GM19438 (cell line): ENCODE measurements at regions not wholly inside any gene's neighbourhood (a gene's known extent, or its start where the extent isn't known, plus 50 kb on each side); places are given as distances from the start of the nearest gene placed in this dataset.
"Not testable (repeated sequence)": the region's sequence is repeated elsewhere in the genome, so short reads cannot be mapped to it uniquely, and the experiment has no call there.

Experiments used
- ATAC-seq: cut with Tn5 transposase; IDR thresholded peaks from one replicate; pipeline ENCODE4 v1.9.1; 2021; ENCODE audit warnings: low read depth; ENCODE audit not compliant: unreplicated experiment

DNA sequence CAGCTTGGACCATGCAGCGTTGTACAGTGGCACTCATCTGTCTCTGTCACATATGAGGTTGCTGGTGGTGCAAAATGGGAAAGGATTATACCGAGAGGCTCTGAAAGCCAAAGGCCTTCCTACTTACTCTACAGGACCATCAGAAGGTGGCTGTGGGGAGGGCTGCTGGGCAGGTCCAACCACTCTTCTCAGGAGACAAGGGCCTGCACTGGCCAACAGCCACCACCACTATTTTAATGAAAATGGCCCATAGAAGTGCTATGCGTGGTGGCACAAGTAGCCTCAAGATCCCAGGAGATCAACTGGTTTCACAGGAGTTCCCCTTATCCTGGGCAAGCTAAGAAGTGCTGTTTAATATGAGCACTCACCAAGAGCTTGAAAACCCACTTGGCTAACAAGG, 52.3 kb downstream of the MRPL57 start:
- no peak for ATAC-seq

DNA sequence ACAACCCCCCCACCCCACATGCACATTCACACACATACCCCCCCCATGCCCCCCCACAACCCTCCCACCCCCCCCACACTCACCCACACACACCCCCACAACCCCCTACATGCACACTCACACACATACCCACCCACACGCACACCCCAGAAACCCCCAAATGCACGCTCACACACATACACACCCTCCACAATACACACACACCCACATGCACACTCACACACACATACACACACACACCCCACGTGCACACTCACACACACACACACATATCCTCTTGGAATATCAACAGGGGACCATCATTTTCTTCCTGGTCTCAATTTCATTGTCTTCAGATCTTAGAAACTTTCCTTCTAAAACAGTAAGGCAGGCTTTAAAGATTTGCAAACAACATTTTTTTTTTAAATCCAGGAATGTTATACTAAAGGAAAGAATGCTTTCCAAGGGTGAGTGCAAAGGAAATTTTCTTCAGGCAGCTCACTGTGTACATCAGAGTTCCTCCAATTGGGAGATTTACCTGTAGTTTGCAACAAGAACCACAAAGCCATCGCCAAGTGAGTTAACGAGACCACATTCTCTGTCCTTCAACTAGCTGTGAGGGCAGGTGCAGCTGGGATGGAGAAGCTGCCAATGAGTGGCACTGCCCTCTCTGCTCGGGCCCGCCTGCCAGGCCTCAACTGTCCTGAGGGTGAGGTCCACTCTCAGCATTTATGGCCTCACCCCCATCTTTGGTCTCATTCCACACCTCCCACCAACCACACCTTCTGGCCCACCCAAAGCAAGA, 53.0 kb downstream of the MRPL57 start:
- ATAC-seq: no peak

DNA sequence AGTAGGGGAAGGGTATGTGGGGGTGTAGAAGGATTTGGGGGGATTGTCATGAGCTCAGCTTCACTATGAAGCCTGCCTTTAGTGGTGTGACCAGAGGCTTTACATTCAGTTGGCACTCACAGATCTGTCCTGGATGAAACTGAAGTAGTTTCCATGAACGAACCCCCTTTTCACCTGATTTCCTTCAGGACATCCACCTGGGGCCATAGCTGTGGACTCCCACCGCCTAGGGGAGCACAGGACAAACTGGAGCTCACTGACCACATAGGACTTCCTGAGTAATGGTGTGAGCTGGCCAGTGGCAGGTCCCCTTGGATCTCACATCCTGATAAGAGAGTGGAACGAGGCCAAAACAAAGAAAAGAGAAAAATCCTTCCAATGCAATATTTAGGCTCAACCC, 54.1 kb downstream of the MRPL57 start:
- no peak for ATAC-seq

DNA sequence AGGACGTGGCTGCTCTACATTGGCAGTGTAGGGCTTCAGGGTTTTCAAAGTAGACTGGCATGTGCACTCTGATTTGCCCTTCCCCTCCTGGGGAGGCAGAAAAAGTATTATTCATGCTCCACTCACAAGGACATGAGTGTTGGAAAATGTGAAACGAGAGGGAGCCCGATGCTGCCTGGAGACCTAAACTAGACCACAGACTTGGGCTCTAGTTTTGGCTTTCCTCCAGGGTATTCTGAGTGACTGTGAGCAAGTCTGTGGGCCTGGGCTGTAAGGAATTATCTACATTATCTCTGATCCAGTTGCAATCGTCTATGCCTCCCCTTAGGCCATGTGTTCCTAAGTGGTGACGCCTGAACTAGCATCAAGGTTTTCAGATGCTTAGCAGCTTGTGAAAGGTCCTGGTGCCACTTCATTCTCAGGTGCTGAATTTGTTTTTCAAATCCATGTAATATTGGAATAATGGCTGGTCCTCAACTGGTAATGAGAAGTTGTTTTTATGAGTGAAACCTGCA, 55.0 kb downstream of the MRPL57 start:
- no peak for ATAC-seq

DNA sequence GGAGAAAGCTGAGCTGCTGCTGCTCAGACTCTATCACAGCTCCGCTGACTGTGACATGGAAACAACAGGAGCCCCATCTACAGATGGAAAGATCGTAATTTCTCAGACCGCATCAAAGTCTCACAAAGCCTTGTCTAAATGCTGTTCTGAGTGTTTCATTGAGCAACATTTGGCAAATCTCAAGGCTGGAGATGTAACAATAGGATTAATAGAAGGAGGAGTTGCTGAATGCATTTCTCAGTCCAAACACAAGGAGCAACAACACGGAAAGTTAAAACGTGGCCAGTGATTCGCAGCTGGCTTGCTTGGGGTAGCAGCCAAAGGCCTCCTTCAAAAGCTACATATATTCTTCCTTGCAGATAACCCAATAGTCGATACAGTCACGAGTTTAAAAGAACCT, 55.7 kb downstream of the MRPL57 start:
- ATAC-seq: no peak

DNA sequence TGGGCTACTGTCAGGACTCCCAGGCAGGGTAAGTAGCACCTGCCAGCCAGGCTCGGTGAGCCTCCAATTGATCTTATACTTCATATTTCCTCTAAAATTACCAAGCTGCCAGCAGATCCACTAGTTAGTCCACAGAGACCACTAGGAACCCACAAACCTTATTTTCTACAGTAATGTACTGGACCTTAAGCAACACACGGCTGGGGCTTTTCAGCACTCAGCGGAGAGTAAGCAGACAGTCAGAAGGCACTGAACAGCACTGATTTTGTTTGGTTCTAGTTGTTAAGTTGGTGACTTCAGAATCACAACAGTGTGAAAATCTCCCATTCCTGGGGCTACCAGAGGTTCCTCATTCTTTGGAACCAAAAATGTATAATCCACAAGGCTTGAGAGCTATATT, 56.1 kb downstream of the MRPL57 start:
- ATAC-seq: no peak

DNA sequence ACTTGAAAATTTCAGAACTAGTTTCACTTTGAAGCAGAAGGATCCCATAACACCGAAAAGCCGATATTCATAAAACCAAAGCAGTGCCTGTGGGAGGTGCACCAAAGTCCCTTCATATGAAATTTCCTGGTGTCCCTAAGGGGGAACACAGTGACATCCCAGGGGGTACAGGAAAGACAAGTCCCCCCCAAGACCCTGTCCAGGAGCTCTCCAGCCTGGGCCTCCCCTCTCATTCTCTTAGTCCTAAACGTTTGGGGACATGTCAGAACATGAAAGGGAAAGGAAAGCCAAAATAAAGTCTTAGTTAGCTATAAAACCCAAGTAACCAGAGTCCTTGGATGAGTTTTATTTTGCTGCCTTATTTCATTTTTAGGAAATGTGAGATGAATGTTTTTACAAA, 56.6 kb downstream of the MRPL57 start:
- no peak for ATAC-seq

DNA sequence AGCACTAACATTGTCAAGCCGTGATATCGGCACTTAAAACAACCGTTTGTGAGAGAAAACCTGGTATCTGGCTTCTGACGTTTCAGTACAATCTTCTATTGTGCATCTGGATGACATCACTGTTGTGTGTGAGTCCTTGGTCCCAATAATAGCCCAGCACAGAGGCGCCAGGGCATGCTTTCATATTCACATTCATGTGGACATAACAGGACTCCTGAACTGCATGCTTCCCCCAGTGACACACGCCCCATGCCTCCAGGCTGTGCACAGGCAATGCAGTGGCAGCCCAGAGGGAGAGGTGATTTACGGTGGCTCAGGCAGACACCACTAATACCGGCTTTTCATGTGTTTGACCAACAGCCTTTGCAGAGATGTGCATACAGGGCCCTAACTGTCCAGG, 58.1 kb downstream of the MRPL57 start:
- ATAC-seq: no peak

DNA sequence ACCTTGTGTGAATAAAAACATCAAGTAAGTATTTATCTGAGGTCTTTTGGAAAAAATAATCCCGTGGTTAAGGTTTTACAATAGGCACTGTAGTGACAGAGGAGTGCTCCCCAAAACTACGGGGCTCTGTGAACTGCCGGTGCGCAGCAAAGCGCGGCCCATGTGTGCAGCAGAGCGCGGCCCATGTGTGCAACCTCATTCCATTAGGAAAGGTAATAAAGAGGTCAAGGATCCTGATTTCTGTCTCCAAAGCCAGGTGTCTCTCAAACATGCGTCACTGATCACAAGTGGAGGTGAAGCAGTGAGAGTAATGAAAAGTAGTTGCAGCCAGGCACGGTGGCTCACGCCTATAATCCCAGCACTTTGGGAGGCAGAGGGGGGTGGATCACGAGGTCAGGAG, 58.7 kb downstream of the MRPL57 start:
- no peak for ATAC-seq

DNA sequence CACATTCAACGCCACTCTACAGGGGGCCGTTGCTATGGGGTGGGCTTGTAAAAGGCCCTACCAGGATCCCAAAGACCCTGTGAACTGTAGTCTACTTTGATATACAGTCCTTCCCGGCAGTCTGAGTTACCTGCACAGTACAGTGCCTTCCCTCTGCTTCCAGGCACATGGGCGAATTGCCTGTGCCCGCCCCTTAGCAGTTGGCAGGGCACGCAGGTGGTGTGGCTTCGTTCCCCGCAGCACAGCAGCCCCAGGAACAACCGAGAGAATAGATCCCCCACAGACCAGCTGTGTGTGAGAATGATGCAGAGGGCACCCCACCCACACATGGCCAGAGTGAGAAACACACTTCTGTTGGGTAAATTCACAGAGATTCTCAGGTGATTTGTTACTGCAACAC, 60.6 kb downstream of the MRPL57 start:
- ATAC-seq: no peak

DNA sequence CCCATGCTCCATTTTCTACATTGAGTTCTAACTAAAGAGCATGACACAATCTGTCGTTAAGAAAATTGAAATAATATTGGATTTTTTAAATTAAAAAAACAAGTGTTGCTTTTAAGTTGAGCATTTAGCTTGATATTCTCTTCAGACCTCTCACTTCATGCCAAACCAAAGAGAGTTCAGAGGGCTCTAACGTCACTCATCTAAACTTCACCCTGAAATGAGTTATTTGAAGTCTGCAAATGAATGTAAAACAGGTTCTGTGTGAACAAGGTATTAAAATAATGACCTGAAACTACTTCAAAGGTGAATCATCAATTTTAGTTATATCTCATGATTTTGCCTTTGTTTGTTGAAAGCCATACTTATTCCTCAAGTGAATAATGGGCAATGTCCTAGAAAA, 61.8 kb downstream of the MRPL57 start:
- ATAC-seq: no peak

DNA sequence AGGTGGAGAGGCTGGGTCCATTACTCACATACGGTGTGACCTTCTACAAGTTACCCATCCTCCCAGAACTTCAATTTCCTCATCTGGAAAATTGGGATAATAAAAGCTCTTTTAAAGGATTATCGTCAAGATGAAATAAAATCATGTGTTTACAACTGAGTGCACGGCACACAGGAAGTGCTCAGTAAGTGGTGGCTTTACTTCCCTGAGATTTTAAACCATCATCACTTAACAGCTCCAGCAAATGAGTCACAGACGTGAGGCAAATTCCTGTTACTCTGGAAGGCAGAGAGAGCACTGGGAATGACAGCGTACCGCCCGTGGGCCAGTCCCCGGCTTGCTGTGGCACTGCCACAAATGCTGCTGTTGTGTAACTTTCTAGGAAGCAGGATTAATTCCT, 64.1 kb downstream of the MRPL57 start:
- ATAC-seq: no peak

DNA sequence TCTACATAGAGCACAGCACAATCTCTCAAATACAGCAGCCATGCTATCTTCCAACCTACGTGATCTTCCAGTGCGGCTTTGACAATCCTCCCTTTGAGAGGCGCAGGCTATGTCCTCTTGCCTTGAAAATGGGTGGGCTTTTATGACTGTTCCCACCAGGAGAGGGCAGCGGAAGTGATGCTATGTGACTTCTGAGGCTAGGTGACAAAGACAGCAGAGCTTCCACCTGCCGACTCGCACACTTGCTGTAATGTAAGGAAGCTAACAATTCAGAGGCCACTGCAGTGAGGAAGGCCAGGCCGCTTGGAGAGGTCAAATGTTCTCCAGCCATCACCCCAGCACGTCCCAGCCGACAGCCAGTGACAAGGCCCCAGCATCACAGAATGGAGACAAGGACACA, 65.8 kb downstream of the MRPL57 start:
- no peak for ATAC-seq

DNA sequence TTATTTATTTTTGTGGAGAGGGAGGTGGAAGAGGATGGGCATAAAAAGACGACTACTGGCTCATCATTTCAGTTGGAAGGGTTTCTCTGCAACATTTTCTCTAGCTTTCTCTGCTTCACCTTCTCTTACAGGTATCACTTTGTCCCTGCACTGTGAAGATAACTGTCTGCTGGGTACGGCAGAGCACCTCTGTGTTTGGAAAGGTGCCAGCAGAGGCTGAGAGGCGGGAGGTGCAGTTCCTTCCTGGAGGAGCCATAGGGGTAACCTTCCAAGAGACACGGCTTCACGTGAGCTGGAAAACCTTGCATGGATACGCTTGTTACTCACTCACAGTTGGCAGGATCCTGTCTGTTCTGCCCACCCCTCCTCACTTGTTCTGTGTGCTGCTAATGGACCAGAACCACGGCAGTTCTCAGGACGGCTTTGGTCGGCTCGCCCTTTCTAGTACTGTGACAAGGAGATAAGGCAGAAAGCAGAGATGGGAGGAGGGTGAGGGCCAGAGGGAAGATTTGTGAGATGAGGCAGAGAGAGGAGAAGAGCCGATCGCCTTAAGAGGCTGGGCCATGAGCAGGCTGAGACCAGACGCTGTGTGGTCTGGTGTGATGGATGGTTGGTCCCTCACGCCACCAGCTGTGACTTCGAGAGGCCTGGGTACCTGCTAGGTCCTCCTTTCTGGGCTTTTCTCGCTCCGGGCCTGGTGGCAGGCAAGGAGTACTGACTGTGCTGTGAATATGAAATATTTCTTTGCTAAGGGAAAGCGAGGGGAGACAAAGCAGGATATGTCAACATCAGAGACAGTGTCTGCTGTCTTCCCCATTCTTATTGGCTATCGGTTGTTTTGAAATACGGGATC, 66.8 kb downstream of the MRPL57 start:
- ATAC-seq: no peak

DNA sequence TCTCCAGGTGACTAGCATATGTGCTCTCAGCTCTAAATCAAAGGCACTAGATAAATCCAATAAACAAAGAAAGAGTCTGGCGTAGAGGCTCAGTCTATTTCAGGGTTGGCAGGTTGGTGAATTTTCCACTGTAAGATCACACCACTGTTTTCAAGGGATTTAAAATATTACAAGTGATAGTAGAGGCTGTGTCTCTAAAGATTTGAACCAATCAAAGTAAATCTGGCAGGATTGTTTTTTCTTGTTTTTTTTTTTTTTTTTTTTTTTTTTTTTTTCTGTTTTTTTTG, 67.4 kb downstream of the MRPL57 start:
- ATAC-seq: not testable (repeated sequence)

DNA sequence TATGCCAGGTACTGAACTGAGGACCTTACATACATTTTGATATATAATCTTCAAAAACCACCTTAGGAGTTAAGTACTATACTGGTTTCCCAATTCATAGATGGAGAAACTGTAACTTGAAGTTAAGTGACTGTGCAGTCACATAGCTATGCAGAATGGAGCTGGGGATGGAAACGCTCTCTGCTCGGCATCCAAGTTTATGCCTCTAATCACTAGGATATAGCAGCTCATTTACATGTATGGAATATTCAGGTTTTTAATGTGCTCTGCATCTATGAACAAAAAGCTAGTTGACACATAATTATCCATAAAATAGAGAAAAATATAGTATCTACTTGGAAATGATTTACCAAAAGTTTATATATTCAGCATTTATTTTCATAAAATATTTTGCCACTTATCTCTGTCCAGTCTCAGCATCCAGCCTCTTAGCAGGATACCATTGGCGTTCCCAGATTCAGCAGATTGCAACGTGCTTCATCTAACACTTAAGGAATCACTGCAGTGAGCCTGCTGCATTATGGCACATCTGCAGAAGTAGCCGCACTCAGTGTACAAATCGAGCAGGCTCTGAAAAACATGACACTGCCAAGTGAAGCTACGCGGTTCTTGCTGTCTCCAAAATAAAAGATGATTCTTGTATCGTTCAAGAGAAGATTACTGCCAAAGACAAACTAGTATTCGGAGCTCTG, 70.4 kb downstream of the MRPL57 start:
- ATAC-seq: no peak

DNA sequence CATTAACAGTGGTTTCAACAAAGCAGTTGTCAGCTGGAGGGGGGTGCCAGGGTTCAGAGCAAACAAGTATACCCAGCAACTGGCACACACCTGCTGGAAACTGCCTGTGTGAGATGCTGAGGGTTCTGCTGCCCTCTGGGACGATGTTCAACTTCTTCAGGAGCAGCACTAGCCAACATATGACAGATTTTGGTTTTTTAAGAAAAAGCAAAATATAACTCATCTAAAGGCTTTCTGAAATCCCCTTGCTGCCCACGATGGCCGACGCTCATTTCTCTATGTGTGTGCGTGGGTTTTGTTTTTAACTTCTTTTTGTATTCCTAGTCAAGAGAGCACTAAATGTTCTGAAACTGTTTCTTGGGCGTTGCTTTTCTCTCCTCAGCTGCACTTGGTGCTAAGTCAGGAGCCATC, 79.9 kb downstream of the MRPL57 start:
- ATAC-seq: no peak

DNA sequence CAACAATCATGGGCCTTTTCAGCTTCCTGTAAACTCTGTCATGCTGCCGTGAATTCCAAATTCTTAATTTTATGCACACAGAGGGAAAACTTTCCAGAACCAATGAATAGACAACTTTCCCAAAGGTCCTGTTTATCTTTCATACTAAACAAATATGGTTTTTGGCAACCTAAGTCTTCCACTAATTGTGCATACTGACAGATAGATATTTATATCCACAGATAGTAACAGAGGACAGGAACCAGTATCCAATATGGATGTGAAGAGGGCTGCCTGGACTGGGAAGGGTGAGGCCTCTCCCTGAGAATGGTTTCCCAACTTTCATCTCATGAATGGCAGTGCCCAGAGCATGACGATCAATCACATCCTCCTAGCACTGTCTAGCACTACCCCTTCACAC, 80.4 kb downstream of the MRPL57 start:
- no peak for ATAC-seq

DNA sequence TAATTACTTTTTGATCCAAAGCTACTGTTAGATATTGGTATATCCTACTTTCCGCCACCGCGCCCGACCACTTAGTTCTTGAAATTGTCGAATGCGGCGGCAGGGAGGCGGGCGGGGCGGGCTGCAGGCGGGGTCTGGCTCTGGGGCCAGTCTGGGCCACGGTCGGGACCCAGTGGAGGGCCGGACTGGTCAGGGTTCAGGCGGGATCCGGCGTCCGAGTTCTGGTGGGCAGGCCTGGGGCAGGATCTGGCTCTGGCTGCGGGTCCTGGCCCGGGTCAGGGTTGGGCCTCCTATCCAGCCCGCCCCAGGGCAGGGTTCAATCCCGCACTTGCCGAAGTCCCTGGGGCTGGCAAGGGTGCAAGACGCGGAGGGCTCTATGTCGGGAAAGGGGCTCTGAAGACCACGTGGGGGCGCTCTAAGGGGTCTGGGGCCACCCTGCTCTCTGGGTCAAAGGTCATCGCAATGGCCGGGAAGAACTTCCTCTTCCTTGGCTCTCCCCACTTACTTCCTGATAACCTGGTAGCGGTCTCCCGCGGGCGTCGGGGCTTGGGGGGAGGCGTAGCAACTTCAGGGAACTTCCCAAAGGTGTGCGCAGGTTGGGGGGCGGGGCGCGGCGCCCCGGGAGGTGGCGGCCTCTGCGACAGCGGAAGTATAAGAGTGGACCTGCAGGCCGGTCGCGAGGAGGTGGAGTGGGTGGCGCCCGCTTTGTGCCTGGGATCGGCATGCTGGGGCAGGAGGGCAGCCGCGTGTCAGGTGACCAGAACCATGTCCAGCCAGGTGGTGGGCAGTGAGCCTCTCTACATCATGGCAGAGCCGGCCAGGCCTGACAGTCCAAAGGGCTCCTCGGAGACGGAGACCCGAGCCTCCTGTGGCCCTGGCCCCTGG, 83.4 kb downstream of the MRPL57 start:
- no peak for ATAC-seq

DNA sequence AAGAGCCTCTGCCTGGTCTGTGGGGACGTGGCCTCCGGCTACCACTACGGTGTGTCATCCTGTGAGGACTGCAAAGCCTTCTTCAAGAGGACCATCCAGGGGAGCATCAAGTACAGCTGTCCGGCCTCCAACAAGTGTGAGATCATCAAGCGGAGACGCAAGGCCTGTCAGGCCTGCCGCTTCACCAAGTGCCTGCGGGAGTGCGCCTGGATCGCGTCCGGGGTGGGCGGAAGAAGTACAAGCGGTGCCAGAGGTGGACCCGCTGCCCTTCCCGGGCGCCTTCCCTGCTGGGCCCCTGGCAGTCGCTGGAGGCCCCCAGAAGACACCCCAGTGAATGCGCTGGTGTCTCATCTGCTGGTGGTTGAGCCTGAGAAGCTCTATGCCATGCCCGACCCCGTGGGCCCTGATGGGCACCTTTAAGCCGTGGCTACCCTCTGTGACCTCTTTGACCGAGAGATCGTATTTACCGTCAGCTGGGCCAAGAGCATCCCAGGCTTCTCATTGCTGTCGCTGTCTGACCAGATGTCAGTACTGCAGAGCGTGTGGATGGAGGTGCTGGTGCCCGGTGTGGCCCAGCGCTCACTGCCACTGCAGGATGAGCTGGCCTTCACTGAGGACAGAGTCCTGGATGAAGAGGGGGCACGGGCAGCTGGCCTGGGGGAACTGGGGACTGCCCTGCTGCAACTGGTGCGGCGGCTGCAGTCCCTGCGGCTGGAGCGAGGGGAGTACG, 84.3 kb downstream of the MRPL57 start:
- ATAC-seq: not testable (repeated sequence)
